Gastrocnemius medialis (tissue), 4 donors: ENCODE measurements at regions not wholly inside any gene's neighbourhood (a gene's known extent, or its start where the extent isn't known, plus 50 kb on each side); places are given as distances from the start of the nearest gene placed in this dataset.

Experiments used
- ATAC-seq, 2 donors: fragments of 150-250 bp; one replicate each; pipeline ENCODE4 v1.9.1; 2016
- DNase-seq, 2 donors: peaks; one replicate each; pipeline ENCODE4 v3.0.0-alpha.2; 2019
- H3K27ac ChIP-seq, 4 donors: fragments of 200-600 bp; sonication (generic); 1 replicate in 1 of 4; 2 replicates in 3 of 4; pipeline ENCODE4 v1.5.1; 2016 to 2018; ENCODE audit warnings: mild to moderate bottlenecking in 2 of 4, moderate library complexity in 1 of 4
- H3K27me3 ChIP-seq, 3 donors: fragments of 200-600 bp; sonication (generic) in 2 of 3; 1 replicate in 1 of 3; 2 replicates in 2 of 3; pipeline versions ENCODE4 v1.5.1 to v1.6.0; 2016 to 2019; ENCODE audit warnings: mild to moderate bottlenecking in 1 of 3, moderate library complexity in 1 of 3
- H3K36me3 ChIP-seq, 2 donors: fragments of 200-600 bp; sonication (generic) in 1 of 2; one replicate each; pipeline ENCODE4 v1.5.1; 2017 to 2018
- H3K4me1 ChIP-seq, 2 donors: fragments of 200-600 bp; sonication (generic) in 1 of 2; one replicate each; pipeline ENCODE4 v1.5.1; 2016 to 2017; ENCODE audit warnings: mild to moderate bottlenecking in 2 of 2
- H3K4me3 ChIP-seq, 4 donors: fragments of 200-600 bp; sonication (generic) in 3 of 4; 1 replicate in 1 of 4; 2 replicates in 3 of 4; pipeline ENCODE4 v1.5.1; 2016 to 2019; ENCODE audit warnings: mild to moderate bottlenecking in 2 of 4
- H3K9me3 ChIP-seq, 3 donors: fragments of 200-600 bp; sonication (generic) in 2 of 3; 1 replicate in 1 of 3; 2 replicates in 2 of 3; pipeline ENCODE4 v1.5.1; 2016 to 2019
- CTCF ChIP-seq, 5 experiments: fragments of 450-650 bp in 3 of 5; fragments of 200-600 bp in 2 of 5; sonication (generic) in 2 of 5; IDR thresholded peaks in 4 of 5; conservative IDR thresholded peaks in 1 of 5; 1 replicate in 4 of 5; 2 replicates in 1 of 5; pipeline ENCODE4 v1.5.1; 2016 to 2019; ENCODE audit warnings: antibody characterized with exemption in 5 of 5, mild to moderate bottlenecking in 3 of 5, moderate library complexity in 3 of 5
- POLR2A ChIP-seq, 2 donors: fragments of 450-650 bp; IDR thresholded peaks; one replicate each; pipeline ENCODE4 v1.6.1; 2017; ENCODE audit warnings: antibody characterized with exemption in 2 of 2, mild to moderate bottlenecking in 2 of 2, moderate library complexity in 2 of 2
- in situ Hi-C, 4 donors: fragments of 200-750 bp; cut with MboI; loops; one replicate each; pipeline versions ENCODE4 v1.15.0 to v1.8.0; 2017; ENCODE audit warnings: low sequenced_read_pairs in 4 of 4
- intact Hi-C: fragments of 100-400 bp; cut with DNase I; formaldehyde crosslinking; loops from one replicate; pipeline ENCODE4 v1.15.1; 2023; ENCODE audit warnings: low total_unique reads

- in situ Hi-C loops: no loop called here
- TF ChIP-seq CTCF (IDR thresholded peaks at IDR 0.05 in 4 of 5, conservative IDR thresholded peaks at IDR 0.05 in 1 of 5) (no peak), POLR2A (IDR thresholded peaks at IDR 0.05) (no peak)
Observed at GRCh38 chr4:132991111-132991510, 158.0 kb upstream of the PCDH10 start.

GRCh38 chr4:132992686-132993085 is 156.4 kb upstream of the PCDH10 start:
- intact Hi-C loops (no loop called here), in situ Hi-C loops (no loop called here)
- no peak for ATAC-seq
- no peak overlapping the region for H3K4me3 ChIP-seq
- DNase-seq: no peak
- no peaks in the 10 kb centered on the region for H3K4me1 ChIP-seq
- TF ChIP-seq POLR2A (IDR thresholded peaks at IDR 0.05) (no peak), CTCF (IDR thresholded peaks at IDR 0.05 in 4 of 5, conservative IDR thresholded peaks at IDR 0.05 in 1 of 5) (no peak)
- no peaks in the 10 kb centered on the region for H3K36me3 ChIP-seq
- no peaks in the 10 kb centered on the region for H3K27me3 ChIP-seq
- no peak overlapping the region for H3K27ac ChIP-seq
- H3K9me3 ChIP-seq: no peaks in the 10 kb centered on the region

More at GRCh38 chr4:132991111-132991510, 158.0 kb upstream of the PCDH10 start:
- intact Hi-C loops: no loop called here
- no peaks in the 10 kb centered on the region for H3K36me3 ChIP-seq
- no peak for ATAC-seq
- H3K27ac ChIP-seq: no peak overlapping the region
- no peaks in the 10 kb centered on the region for H3K27me3 ChIP-seq
- no peaks in the 10 kb centered on the region for H3K9me3 ChIP-seq
- no peaks in the 10 kb centered on the region for H3K4me1 ChIP-seq
- DNase-seq: no peak
- no peak overlapping the region for H3K4me3 ChIP-seq

GRCh38 chr4:132998585-132999230 is 150.4 kb upstream of the PCDH10 start:
- in situ Hi-C loops (no loop called here), intact Hi-C loops (no loop called here)
- DNase-seq (no peak), ATAC-seq (no peak)
- Histone ChIP-seq H3K4me3 (no peak overlapping the region), H3K36me3 (no peaks in the 10 kb centered on the region), H3K4me1 (no peaks in the 10 kb centered on the region), H3K27me3 (no peaks in the 10 kb centered on the region), H3K9me3 (no peaks in the 10 kb centered on the region), H3K27ac (no peak overlapping the region)
- TF ChIP-seq POLR2A (IDR thresholded peaks at IDR 0.05) (no peak), CTCF (IDR thresholded peaks at IDR 0.05 in 4 of 5, conservative IDR thresholded peaks at IDR 0.05 in 1 of 5) (no peak)

GRCh38 chr4:133000012-133000411 is 149.1 kb upstream of the PCDH10 start:
- H3K9me3 ChIP-seq: no peaks in the 10 kb centered on the region
- TF ChIP-seq POLR2A (IDR thresholded peaks at IDR 0.05) (no peak), CTCF (IDR thresholded peaks at IDR 0.05 in 4 of 5, conservative IDR thresholded peaks at IDR 0.05 in 1 of 5) (no peak)
- in situ Hi-C loops (no loop called here), intact Hi-C loops (no loop called here)
- H3K4me1 ChIP-seq: no peaks in the 10 kb centered on the region
- no peak for DNase-seq
- no peaks in the 10 kb centered on the region for H3K36me3 ChIP-seq
- no peak overlapping the region for H3K4me3 ChIP-seq
- H3K27me3 ChIP-seq: no peaks in the 10 kb centered on the region
- ATAC-seq: no peak
- H3K27ac ChIP-seq: no peak overlapping the region

- H3K4me3 ChIP-seq: no peak overlapping the region
- no peaks in the 10 kb centered on the region for H3K9me3 ChIP-seq
- DNase-seq: no peak
- H3K27me3 ChIP-seq: no peaks in the 10 kb centered on the region
- in situ Hi-C loops (no loop called here), intact Hi-C loops (no loop called here)
- no peak for ATAC-seq
- no peaks in the 10 kb centered on the region for H3K36me3 ChIP-seq
- TF ChIP-seq POLR2A (IDR thresholded peaks at IDR 0.05) (no peak), CTCF (IDR thresholded peaks at IDR 0.05 in 4 of 5, conservative IDR thresholded peaks at IDR 0.05 in 1 of 5) (no peak)
- H3K4me1 ChIP-seq: no peaks in the 10 kb centered on the region
- H3K27ac ChIP-seq: no peak overlapping the region
Observed at GRCh38 chr4:133003169-133003568, 145.9 kb upstream of the PCDH10 start.
